Stimulated activated CD4-positive, alpha-beta T cell treated with anti-CD3 and anti-CD28 coated beads, Interleukin-12 subunit alpha, Interleukin-12 subunit beta, amount 100 ng/mL, for 48 hours (primary cell): ENCODE measurements at regions not wholly inside any gene's neighbourhood (a gene's known extent, or its start where the extent isn't known, plus 50 kb on each side); places are given as distances from the start of the nearest gene placed in this dataset.

ENCODE experiments used
- DNase-seq, 3 donors: peaks; one replicate each; pipeline ENCODE4 v3.0.0-alpha.2; 2020; ENCODE audit warnings: low read depth in 2 of 3, low spot score in 1 of 3

GRCh38 chr14:53551862-53552261, 398.7 kb upstream of the DDHD1 start:
- no peak for DNase-seq

- DNase-seq, result no peak
These were observed 397.7 kb upstream of the DDHD1 start for GRCh38 chr14:53550776-53551175.

GRCh38 chr14:53549956-53550355, 396.8 kb upstream of the DDHD1 start:
- DNase-seq, result no peak

- DNase-seq, result no peak
These were observed 394.5 kb upstream of the DDHD1 start for GRCh38 chr14:53547593-53547992.

GRCh38 chr14:53545217-53545616, 392.1 kb upstream of the DDHD1 start:
- DNase-seq, result no peak

GRCh38 chr14:53542732-53543131, 389.6 kb upstream of the DDHD1 start:
- no peak for DNase-seq

- no peak for DNase-seq
These were observed 388.3 kb upstream of the DDHD1 start for GRCh38 chr14:53541411-53541810.

GRCh38 chr14:53539489-53540126, 386.5 kb upstream of the DDHD1 start:
- DNase-seq, result peak; percentile 35 to 59 (median 41)

GRCh38 chr14:53538316-53538881, 385.3 kb upstream of the DDHD1 start:
- no peak for DNase-seq

- no peak for DNase-seq
These were observed 384.5 kb upstream of the DDHD1 start for GRCh38 chr14:53537422-53538315.

- no peak for DNase-seq
These were observed 383.3 kb upstream of the DDHD1 start for GRCh38 chr14:53536446-53536845.

GRCh38 chr14:53534841-53535240, 381.7 kb upstream of the DDHD1 start:
- no peak for DNase-seq

GRCh38 chr14:53533384-53533970, 380.4 kb upstream of the DDHD1 start:
- no peak for DNase-seq

GRCh38 chr14:53532853-53533252, 379.7 kb upstream of the DDHD1 start:
- no peak for DNase-seq

GRCh38 chr14:53531730-53532129, 378.6 kb upstream of the DDHD1 start:
- DNase-seq, result no peak

GRCh38 chr14:53531156-53531555, 378.0 kb upstream of the DDHD1 start:
- DNase-seq, result no peak

- DNase-seq, result no peak
These were observed 376.4 kb upstream of the DDHD1 start for GRCh38 chr14:53529519-53529918.

- DNase-seq, result no peak
These were observed 375.1 kb upstream of the DDHD1 start for GRCh38 chr14:53528185-53528671.

- no peak for DNase-seq
These were observed 373.1 kb upstream of the DDHD1 start for GRCh38 chr14:53526200-53526599.

- DNase-seq, result no peak
These were observed 372.5 kb upstream of the DDHD1 start for GRCh38 chr14:53525608-53526007.

- no peak for DNase-seq
These were observed 371.3 kb upstream of the DDHD1 start for GRCh38 chr14:53524391-53524790.

- DNase-seq, result no peak
These were observed 370.1 kb upstream of the DDHD1 start for GRCh38 chr14:53523226-53523625.
